ENCODE measurements at regions not wholly inside any gene's neighbourhood (a gene's known extent, or its start where the extent isn't known, plus 50 kb on each side); places are given as distances from the start of the nearest gene placed in this dataset.

GRCh38 chr22:49281467-49282340 is 546.0 kb downstream of the BRD1 start:
- H3K36me3 ChIP-seq (ENCODE audit: insufficient read depth, low read length) = no peaks in the 10 kb centered on the region
- TF ChIP-seq EZH2 (IDR thresholded peaks at IDR 0.05) (no peak), POLR2AphosphoS5 (IDR thresholded peaks at IDR 0.05; ENCODE audit: borderline replicate concordance, low read depth, low read length) (no peak), FOXP2 (optimal IDR thresholded peaks at IDR 0.05; ENCODE audit: control extremely low read depth, extremely low read length, insufficient read depth) (no peak)

GRCh38 chr22:49278340-49278739 is 549.3 kb downstream of the BRD1 start:
- TF ChIP-seq FOXP2 (optimal IDR thresholded peaks at IDR 0.05; ENCODE audit: control extremely low read depth, extremely low read length, insufficient read depth) = no peak
- TF ChIP-seq POLR2AphosphoS5 (IDR thresholded peaks at IDR 0.05; ENCODE audit: borderline replicate concordance, low read depth, low read length) = no peak
- Histone ChIP-seq H3K9me3 (ENCODE audit: low read depth, low read length) (no peaks in the 10 kb centered on the region), H3K4me3 (no peak overlapping the region), H3K27ac (no peak overlapping the region), H3K9ac (ENCODE audit: insufficient read length) (no peak overlapping the region), H3K36me3 (ENCODE audit: insufficient read depth, low read length) (no peaks in the 10 kb centered on the region)
- no peak for DNase-seq (ENCODE audit: low read depth, low spot score)

More at GRCh38 chr22:49281467-49282340, 546.0 kb downstream of the BRD1 start:
- H3K9me3 ChIP-seq (ENCODE audit: low read depth, low read length) = no peaks in the 10 kb centered on the region
- DNase-seq (ENCODE audit: low read depth, low spot score) = no peak
- H3K27ac ChIP-seq = no peak overlapping the region
- H3K9ac ChIP-seq (ENCODE audit: insufficient read length) = no peak overlapping the region
- no peak overlapping the region for H3K4me3 ChIP-seq

GRCh38 chr22:49276567-49276966 is 551.1 kb downstream of the BRD1 start:
- no peaks in the 10 kb centered on the region for H3K36me3 ChIP-seq (ENCODE audit: insufficient read depth, low read length)
- no peak overlapping the region for H3K4me3 ChIP-seq
- H3K9ac ChIP-seq (ENCODE audit: insufficient read length) = no peak overlapping the region
- TF ChIP-seq EZH2 (IDR thresholded peaks at IDR 0.05) (no peak), FOXP2 (optimal IDR thresholded peaks at IDR 0.05; ENCODE audit: control extremely low read depth, extremely low read length, insufficient read depth) (no peak)
- no peak for DNase-seq (ENCODE audit: low read depth, low spot score)
- H3K9me3 ChIP-seq (ENCODE audit: low read depth, low read length) = no peaks in the 10 kb centered on the region
- H3K27ac ChIP-seq = no peak overlapping the region

GRCh38 chr22:49274754-49275380 is 552.8 kb downstream of the BRD1 start:
- DNase-seq (ENCODE audit: low read depth, low spot score) = no peak
- no peaks in the 10 kb centered on the region for H3K36me3 ChIP-seq (ENCODE audit: insufficient read depth, low read length)
- no peaks in the 10 kb centered on the region for H3K9me3 ChIP-seq (ENCODE audit: low read depth, low read length)
- TF ChIP-seq EZH2 (IDR thresholded peaks at IDR 0.05) = no peak
- TF ChIP-seq FOXP2 (optimal IDR thresholded peaks at IDR 0.05; ENCODE audit: control extremely low read depth, extremely low read length, insufficient read depth) = no peak
- TF ChIP-seq POLR2AphosphoS5 (IDR thresholded peaks at IDR 0.05; ENCODE audit: borderline replicate concordance, low read depth, low read length) = no peak
- no peak overlapping the region for H3K9ac ChIP-seq (ENCODE audit: insufficient read length)
- no peak overlapping the region for H3K27ac ChIP-seq
- H3K4me3 ChIP-seq = no peak overlapping the region

GRCh38 chr22:49272546-49273125 is 555.0 kb downstream of the BRD1 start:
- DNase-seq (ENCODE audit: low read depth, low spot score) = no peak
- TF ChIP-seq POLR2AphosphoS5 (IDR thresholded peaks at IDR 0.05; ENCODE audit: borderline replicate concordance, low read depth, low read length) = no peak
- TF ChIP-seq FOXP2 (optimal IDR thresholded peaks at IDR 0.05; ENCODE audit: control extremely low read depth, extremely low read length, insufficient read depth) = no peak
- no peak for TF ChIP-seq EZH2 (IDR thresholded peaks at IDR 0.05)
- H3K9me3 ChIP-seq (ENCODE audit: low read depth, low read length) = no peaks in the 10 kb centered on the region
- H3K27ac ChIP-seq = no peak overlapping the region
- no peak overlapping the region for H3K4me3 ChIP-seq
- no peak overlapping the region for H3K9ac ChIP-seq (ENCODE audit: insufficient read length)
- H3K36me3 ChIP-seq (ENCODE audit: insufficient read depth, low read length) = no peaks in the 10 kb centered on the region

- H3K27ac ChIP-seq = no peak overlapping the region
- no peak for TF ChIP-seq EZH2 (IDR thresholded peaks at IDR 0.05)
- TF ChIP-seq FOXP2 (optimal IDR thresholded peaks at IDR 0.05; ENCODE audit: control extremely low read depth, extremely low read length, insufficient read depth) = no peak
- TF ChIP-seq POLR2AphosphoS5 (IDR thresholded peaks at IDR 0.05; ENCODE audit: borderline replicate concordance, low read depth, low read length) = no peak
- H3K4me3 ChIP-seq = no peak overlapping the region
- H3K9ac ChIP-seq (ENCODE audit: insufficient read length) = no peak overlapping the region
- H3K36me3 ChIP-seq (ENCODE audit: insufficient read depth, low read length) = no peaks in the 10 kb centered on the region
- H3K9me3 ChIP-seq (ENCODE audit: low read depth, low read length) = no peaks in the 10 kb centered on the region
- no peak for DNase-seq (ENCODE audit: low read depth, low spot score)
Measured at GRCh38 chr22:49271831-49272230, 555.8 kb downstream of the BRD1 start.

GRCh38 chr22:49271369-49271727 is 556.3 kb downstream of the BRD1 start:
- no peak for TF ChIP-seq EZH2 (IDR thresholded peaks at IDR 0.05)
- TF ChIP-seq FOXP2 (optimal IDR thresholded peaks at IDR 0.05; ENCODE audit: control extremely low read depth, extremely low read length, insufficient read depth) = no peak
- no peak for DNase-seq (ENCODE audit: low read depth, low spot score)

GRCh38 chr22:49270595-49271368 is 556.9 kb downstream of the BRD1 start:
- no peaks in the 10 kb centered on the region for H3K9me3 ChIP-seq (ENCODE audit: low read depth, low read length)
- no peaks in the 10 kb centered on the region for H3K36me3 ChIP-seq (ENCODE audit: insufficient read depth, low read length)
- H3K9ac ChIP-seq (ENCODE audit: insufficient read length) = no peak overlapping the region
- H3K4me3 ChIP-seq = no peak overlapping the region
- no peak for TF ChIP-seq POLR2AphosphoS5 (IDR thresholded peaks at IDR 0.05; ENCODE audit: borderline replicate concordance, low read depth, low read length)
- no peak for TF ChIP-seq EZH2 (IDR thresholded peaks at IDR 0.05)
- no peak for TF ChIP-seq FOXP2 (optimal IDR thresholded peaks at IDR 0.05; ENCODE audit: control extremely low read depth, extremely low read length, insufficient read depth)
- no peak for DNase-seq (ENCODE audit: low read depth, low spot score)
- no peak overlapping the region for H3K27ac ChIP-seq

More at GRCh38 chr22:49271369-49271727, 556.3 kb downstream of the BRD1 start:
- H3K4me3 ChIP-seq = no peak overlapping the region
- no peaks in the 10 kb centered on the region for H3K9me3 ChIP-seq (ENCODE audit: low read depth, low read length)
- no peak overlapping the region for H3K9ac ChIP-seq (ENCODE audit: insufficient read length)
- H3K27ac ChIP-seq = no peak overlapping the region
- no peaks in the 10 kb centered on the region for H3K36me3 ChIP-seq (ENCODE audit: insufficient read depth, low read length)
